ENCODE measurements at regions not wholly inside any gene's neighbourhood (a gene's known extent, or its start where the extent isn't known, plus 50 kb on each side); places are given as distances from the start of the nearest gene placed in this dataset.
"Not testable (repeated sequence)": the region's sequence is repeated elsewhere in the genome, so short reads cannot be mapped to it uniquely, and the experiment has no call there.

GRCh38 chr5:25568294-25568693 is 923.5 kb upstream of the CDH10 start:
- no peak for DNase-seq (ENCODE audit: insufficient read length)
- no peak for FAIRE-seq
- TF ChIP-seq POLR2A (IDR thresholded peaks at IDR 0.05; ENCODE audit: low read depth, low read length), result no peak

GRCh38 chr5:25567881-25568280 is 923.1 kb upstream of the CDH10 start:
- no peak for FAIRE-seq
- TF ChIP-seq TAF1 (IDR thresholded peaks at IDR 0.05; ENCODE audit: borderline replicate concordance, low read depth, low read length) (no peak), POLR2AphosphoS5 (IDR thresholded peaks at IDR 0.05; ENCODE audit: low read depth, low read length) (no peak), POLR2A (IDR thresholded peaks at IDR 0.05; ENCODE audit: low read depth, low read length) (no peak)
- no peak for DNase-seq (ENCODE audit: insufficient read length)

- DNase-seq (ENCODE audit: insufficient read length) (no peak), FAIRE-seq (no peak)
- TF ChIP-seq TAF1 (IDR thresholded peaks at IDR 0.05; ENCODE audit: borderline replicate concordance, low read depth, low read length), result no peak
- no peak for TF ChIP-seq POLR2A (IDR thresholded peaks at IDR 0.05; ENCODE audit: low read depth, low read length)
- no peak for TF ChIP-seq POLR2AphosphoS5 (IDR thresholded peaks at IDR 0.05; ENCODE audit: low read depth, low read length)
These were observed 917.9 kb upstream of the CDH10 start for GRCh38 chr5:25562656-25563055.

- DNase-seq (ENCODE audit: insufficient read length), result no peak
- TF ChIP-seq TAF1 (IDR thresholded peaks at IDR 0.05; ENCODE audit: borderline replicate concordance, low read depth, low read length) (no peak), POLR2A (IDR thresholded peaks at IDR 0.05; ENCODE audit: low read depth, low read length) (no peak), POLR2AphosphoS5 (IDR thresholded peaks at IDR 0.05; ENCODE audit: low read depth, low read length) (no peak)
- no peak for FAIRE-seq
These were observed 909.3 kb upstream of the CDH10 start for GRCh38 chr5:25554077-25554476.

GRCh38 chr5:25552871-25553481 is 908.2 kb upstream of the CDH10 start:
- DNase-seq (ENCODE audit: insufficient read length), result no peak
- TF ChIP-seq POLR2A (IDR thresholded peaks at IDR 0.05; ENCODE audit: low read depth, low read length), result no peak
- FAIRE-seq, result no peak

- TF ChIP-seq TAF1 (IDR thresholded peaks at IDR 0.05; ENCODE audit: borderline replicate concordance, low read depth, low read length) (no peak), POLR2A (IDR thresholded peaks at IDR 0.05; ENCODE audit: low read depth, low read length) (no peak), POLR2AphosphoS5 (IDR thresholded peaks at IDR 0.05; ENCODE audit: low read depth, low read length) (no peak)
- no peak for FAIRE-seq
- DNase-seq (ENCODE audit: insufficient read length), result no peak
These were observed 906.0 kb upstream of the CDH10 start for GRCh38 chr5:25550793-25551192.

GRCh38 chr5:25544652-25545249 is 900.0 kb upstream of the CDH10 start:
- DNase-seq (ENCODE audit: insufficient read length) (no peak), FAIRE-seq (no peak)
- TF ChIP-seq TAF1 (IDR thresholded peaks at IDR 0.05; ENCODE audit: borderline replicate concordance, low read depth, low read length) (no peak), POLR2AphosphoS5 (IDR thresholded peaks at IDR 0.05; ENCODE audit: low read depth, low read length) (no peak), POLR2A (IDR thresholded peaks at IDR 0.05; ENCODE audit: low read depth, low read length) (no peak)

- no peak for TF ChIP-seq POLR2AphosphoS5 (IDR thresholded peaks at IDR 0.05; ENCODE audit: low read depth, low read length)
- no peak for TF ChIP-seq POLR2A (IDR thresholded peaks at IDR 0.05; ENCODE audit: low read depth, low read length)
- no peak for TF ChIP-seq TAF1 (IDR thresholded peaks at IDR 0.05; ENCODE audit: borderline replicate concordance, low read depth, low read length)
- DNase-seq (ENCODE audit: insufficient read length), result no peak
- no peak for FAIRE-seq
These were observed 895.9 kb upstream of the CDH10 start for GRCh38 chr5:25540628-25541027.

- TF ChIP-seq TAF1 (IDR thresholded peaks at IDR 0.05; ENCODE audit: borderline replicate concordance, low read depth, low read length), result no peak
- no peak for TF ChIP-seq POLR2A (IDR thresholded peaks at IDR 0.05; ENCODE audit: low read depth, low read length)
- no peak for TF ChIP-seq POLR2AphosphoS5 (IDR thresholded peaks at IDR 0.05; ENCODE audit: low read depth, low read length)
- DNase-seq (ENCODE audit: insufficient read length), result no peak
- no peak for FAIRE-seq
These were observed 894.8 kb upstream of the CDH10 start for GRCh38 chr5:25539536-25539935.

- DNase-seq (ENCODE audit: insufficient read length); FAIRE-seq: not testable (repeated sequence)
These were observed 891.7 kb upstream of the CDH10 start for GRCh38 chr5:25536461-25536860.

GRCh38 chr5:25516141-25516540 is 871.4 kb upstream of the CDH10 start:
- DNase-seq (ENCODE audit: insufficient read length) (no peak), FAIRE-seq (no peak)
- TF ChIP-seq TAF1 (IDR thresholded peaks at IDR 0.05; ENCODE audit: borderline replicate concordance, low read depth, low read length), result no peak
- no peak for TF ChIP-seq POLR2AphosphoS5 (IDR thresholded peaks at IDR 0.05; ENCODE audit: low read depth, low read length)
- no peak for TF ChIP-seq POLR2A (IDR thresholded peaks at IDR 0.05; ENCODE audit: low read depth, low read length)

- DNase-seq (ENCODE audit: insufficient read length) (no peak), FAIRE-seq (no peak)
- TF ChIP-seq POLR2AphosphoS5 (IDR thresholded peaks at IDR 0.05; ENCODE audit: low read depth, low read length) (no peak), POLR2A (IDR thresholded peaks at IDR 0.05; ENCODE audit: low read depth, low read length) (no peak), TAF1 (IDR thresholded peaks at IDR 0.05; ENCODE audit: borderline replicate concordance, low read depth, low read length) (no peak)
These were observed 870.7 kb upstream of the CDH10 start for GRCh38 chr5:25515525-25515924.

GRCh38 chr5:25510692-25511091 is 865.9 kb upstream of the CDH10 start:
- DNase-seq (ENCODE audit: insufficient read length); FAIRE-seq: not testable (repeated sequence)

- FAIRE-seq; DNase-seq (ENCODE audit: insufficient read length): not testable (repeated sequence)
These were observed 863.2 kb upstream of the CDH10 start for GRCh38 chr5:25508011-25508410.
